CD4-positive, alpha-beta T cell (primary cell): ENCODE measurements at regions not wholly inside any gene's neighbourhood (a gene's known extent, or its start where the extent isn't known, plus 50 kb on each side); places are given as distances from the start of the nearest gene placed in this dataset.
A peak's percentile ranks its signal among the peaks of the same experiment; 100 is the strongest.

Experiments
- ATAC-seq: fragments of 200-7000 bp; cut with Tn5 transposase; one replicate; pipeline ENCODE4 v1.10.0; 2022; ENCODE audit warnings: mild to moderate bottlenecking; ENCODE audit not compliant: poor library complexity
- CTCF ChIA-PET: fragments of 350-600 bp; sonication (Branson Sonifier 250); formaldehyde crosslinking; loops from one replicate; lab custom pipeline; 2021; ENCODE audit warnings: antibody characterized with exemption, inconsistent platforms; lab: Charles Lee
- POLR2A ChIA-PET: fragments of 350-600 bp; sonication (Branson Sonifier 250); formaldehyde crosslinking; loops from one replicate; lab custom pipeline; 2021; ENCODE audit warnings: antibody characterized with exemption, inconsistent platforms; lab: Charles Lee
- DNase-seq, 14 experiments: peaks; one replicate each; pipeline ENCODE4 v3.0.0-alpha.2; 2013 to 2020; ENCODE audit warnings: mixed read lengths in 2 of 14
- H3K27ac ChIP-seq, 2 donors: one replicate each; pipeline versions ENCODE4 v1.5.1 to v1.7.0; 2013; ENCODE audit warnings: low read length in 2 of 2, low read depth in 1 of 2, mild to moderate bottlenecking in 1 of 2
- H3K27me3 ChIP-seq, 2 experiments: 1 replicate in 1 of 2; 2 replicates in 1 of 2; pipeline versions ENCODE4 v1.6.1 to v1.7.0; 2013; ENCODE audit warnings: low read length in 2 of 2, control low read depth in 1 of 2, mild to moderate bottlenecking in 1 of 2, moderate library complexity in 1 of 2; ENCODE audit not compliant: insufficient read depth in 2 of 2, control insufficient read depth in 1 of 2
- H3K36me3 ChIP-seq: one replicate; pipeline ENCODE4 v1.6.1; 2013; ENCODE audit warnings: low read length, control low read depth; ENCODE audit not compliant: insufficient read depth
- H3K4me1 ChIP-seq: one replicate; pipeline ENCODE4 v1.6.1; 2013; ENCODE audit warnings: low read length, control low read depth; ENCODE audit not compliant: insufficient read depth
- H3K4me3 ChIP-seq: one replicate; pipeline ENCODE4 v1.5.1; 2013; ENCODE audit warnings: mild to moderate bottlenecking, low read length, moderate library complexity
- H3K9me3 ChIP-seq, 2 experiments: 1 replicate in 1 of 2; 2 replicates in 1 of 2; pipeline versions ENCODE4 v1.6.1 to v1.7.0; 2013; ENCODE audit warnings: low read length in 2 of 2, mild to moderate bottlenecking in 2 of 2, control low read depth in 1 of 2, moderate library complexity in 1 of 2; ENCODE audit not compliant: control insufficient read depth in 1 of 2, insufficient read depth in 1 of 2
- H3K27ac Mint-ChIP-seq: one replicate; pipeline ENCODE4 v1.8.0; 2020; ENCODE audit warnings: mixed read lengths
- H3K27me3 Mint-ChIP-seq: one replicate; pipeline ENCODE4 v1.8.0; 2021; ENCODE audit warnings: mixed read lengths
- H3K36me3 Mint-ChIP-seq: one replicate; pipeline ENCODE4 v1.8.0; 2021; ENCODE audit warnings: low read depth, mixed read lengths
- H3K4me1 Mint-ChIP-seq: one replicate; pipeline ENCODE4 v1.8.0; 2021; ENCODE audit warnings: low read depth, mixed read lengths
- H3K4me3 Mint-ChIP-seq: one replicate; pipeline ENCODE4 v1.8.0; 2020; ENCODE audit warnings: mild to moderate bottlenecking, mixed read lengths
- H3K9me3 Mint-ChIP-seq: one replicate; pipeline ENCODE4 v1.8.0; 2020; ENCODE audit warnings: mixed read lengths
- CTCF ChIP-seq: fragments of 200-600 bp; IDR thresholded peaks from one replicate; pipeline ENCODE4 v1.8.0; 2022; ENCODE audit warnings: antibody characterized with exemption, mild to moderate bottlenecking
- intact Hi-C, 2 experiments: fragments of 100-400 bp; cut with DNase I in 1 of 2; cut with micrococcal nuclease in 1 of 2; formaldehyde crosslinking; loops; one replicate each; pipeline versions ENCODE4 v1.15.1 to v1.9.0; 2023 to 2025; cut with DNase I, micrococcal nuclease

GRCh38 chr4:66911880-66912279 lies 633.4 kb downstream of the CENPC start:
- H3K27me3 Mint-ChIP-seq, result no peaks in the 10 kb centered on the region
- H3K27me3 ChIP-seq, result no peaks in the 10 kb centered on the region
- no peaks in the 10 kb centered on the region for H3K4me1 Mint-ChIP-seq
- no peaks in the 10 kb centered on the region for H3K9me3 ChIP-seq
- ATAC-seq, result no peak
- H3K4me3 ChIP-seq, result no peak overlapping the region
- peaks cover 4% of the 10 kb centered on the region for H3K9me3 Mint-ChIP-seq
- H3K27ac Mint-ChIP-seq, result no peak overlapping the region
- no peaks in the 10 kb centered on the region for H3K36me3 ChIP-seq
- ChIA-PET POLR2A (no interaction called here), CTCF (no interaction called here)
- H3K4me1 ChIP-seq, result no peaks in the 10 kb centered on the region
- no peak overlapping the region for H3K27ac ChIP-seq
- no peaks in the 10 kb centered on the region for H3K36me3 Mint-ChIP-seq
- no peak overlapping the region for H3K4me3 Mint-ChIP-seq
- intact Hi-C loops, result no loop called here
- DNase-seq, result no peak
- TF ChIP-seq CTCF, result no peak

GRCh38 chr4:66906314-66906713 lies 639.0 kb downstream of the CENPC start:
- no peaks in the 10 kb centered on the region for H3K9me3 ChIP-seq
- H3K27ac ChIP-seq, result no peak overlapping the region
- TF ChIP-seq CTCF, result no peak
- Mint-ChIP-seq H3K4me3 (no peak overlapping the region), H3K36me3 (no peaks in the 10 kb centered on the region), H3K27me3 (no peaks in the 10 kb centered on the region), H3K27ac (no peak overlapping the region), H3K4me1 (no peaks in the 10 kb centered on the region), H3K9me3 (peaks cover 9% of the 10 kb centered on the region)
- H3K27me3 ChIP-seq, result no peaks in the 10 kb centered on the region
- no peak overlapping the region for H3K4me3 ChIP-seq
- no peaks in the 10 kb centered on the region for H3K36me3 ChIP-seq
- ChIA-PET POLR2A (no interaction called here), CTCF (no interaction called here)
- ATAC-seq (no peak), DNase-seq (no peak)
- intact Hi-C loops, result no loop called here
- no peaks in the 10 kb centered on the region for H3K4me1 ChIP-seq

GRCh38 chr4:66899422-66900065 lies 645.8 kb downstream of the CENPC start:
- H3K36me3 Mint-ChIP-seq, result no peaks in the 10 kb centered on the region
- Histone ChIP-seq H3K4me1 (no peaks in the 10 kb centered on the region), H3K27me3 (no peaks in the 10 kb centered on the region), H3K9me3 (peaks cover 0 to 17% of the 10 kb centered on the region in 2 experiments), H3K36me3 (no peaks in the 10 kb centered on the region), H3K27ac (no peak overlapping the region), H3K4me3 (no peak overlapping the region)
- peaks cover 12% of the 10 kb centered on the region for H3K9me3 Mint-ChIP-seq
- TF ChIP-seq CTCF, result no peak
- intact Hi-C loops, result no loop called here
- no peak overlapping the region for H3K4me3 Mint-ChIP-seq
- no peak for ATAC-seq
- ChIA-PET POLR2A (no interaction called here), CTCF (no interaction called here)
- no peaks in the 10 kb centered on the region for H3K27me3 Mint-ChIP-seq
- DNase-seq, result peak in 1 of 14 experiments; percentile 5
- H3K4me1 Mint-ChIP-seq, result no peaks in the 10 kb centered on the region
- no peak overlapping the region for H3K27ac Mint-ChIP-seq
